Upper lobe of left lung (tissue), 6 donors: ENCODE measurements at regions not wholly inside any gene's neighbourhood (a gene's known extent, or its start where the extent isn't known, plus 50 kb on each side); places are given as distances from the start of the nearest gene placed in this dataset.

Experiments
- ATAC-seq, 2 donors: fragments of 200-7000 bp; cut with Tn5 transposase; one replicate each; pipeline ENCODE4 v1.9.1; 2022; ENCODE audit warnings: mild to moderate bottlenecking in 2 of 2, moderate library complexity in 2 of 2; ENCODE audit not compliant: low FRiP score in 2 of 2
- DNase-seq, 2 donors: peaks; one replicate each; pipeline ENCODE4 v3.0.0-alpha.2; 2019 to 2020
- H3K27ac ChIP-seq, 4 donors: fragments of 200-600 bp; sonication (generic); one replicate each; pipeline ENCODE4 v1.5.1; 2016 to 2019
- H3K27me3 ChIP-seq, 4 donors: fragments of 200-600 bp; sonication (generic); one replicate each; pipeline ENCODE4 v1.5.1; 2017 to 2019
- H3K36me3 ChIP-seq, 4 donors: fragments of 200-600 bp; sonication (generic); one replicate each; pipeline ENCODE4 v1.5.1; 2016 to 2019
- H3K4me1 ChIP-seq, 4 donors: fragments of 200-600 bp; sonication (generic); one replicate each; pipeline ENCODE4 v1.5.1; 2018 to 2019
- H3K4me3 ChIP-seq, 4 donors: fragments of 200-600 bp; sonication (generic); one replicate each; pipeline ENCODE4 v1.5.1; 2017 to 2019; ENCODE audit warnings: mild to moderate bottlenecking in 2 of 4, moderate library complexity in 1 of 4
- H3K9me3 ChIP-seq, 4 donors: fragments of 200-600 bp; sonication (generic); one replicate each; pipeline ENCODE4 v1.5.1; 2018 to 2019
- CTCF ChIP-seq, 6 experiments: fragments of 450-650 bp in 4 of 6; fragments of 200-600 bp in 2 of 6; sonication (generic) in 2 of 6; IDR thresholded peaks; one replicate each; pipeline ENCODE4 v1.5.1; 2016 to 2019; ENCODE audit warnings: antibody characterized with exemption in 6 of 6
- EP300 ChIP-seq, 4 donors: sonication (generic); formaldehyde crosslinking; IDR thresholded peaks; one replicate each; pipeline ENCODE4 v1.5.1; 2017; ENCODE audit warnings: antibody characterized with exemption in 4 of 4, control low read depth in 2 of 4
- POLR2A ChIP-seq, 4 donors: fragments of 450-650 bp; IDR thresholded peaks; one replicate each; pipeline ENCODE4 v1.5.1; 2016 to 2017; ENCODE audit warnings: antibody characterized with exemption in 4 of 4, mild to moderate bottlenecking in 2 of 4
- POLR2AphosphoS5 ChIP-seq, 2 donors: sonication (generic); formaldehyde crosslinking; IDR thresholded peaks; one replicate each; pipeline ENCODE4 v1.5.1; 2017; ENCODE audit warnings: antibody characterized with exemption in 2 of 2
- WGBS, 2 donors: methylation state at CpG; one replicate each; pipeline ENCODE4 v1.1.5; 2017 to 2018; 5-methylcytosine and 5-hydroxymethylcytosine counted together
- donor health status: DM: no; HTN: no; CAD: no; lungs with moderate emphysema.
- donor health status: DM: no; HTN: yes; CAD: no; lungs with severe emphysema.

DNA sequence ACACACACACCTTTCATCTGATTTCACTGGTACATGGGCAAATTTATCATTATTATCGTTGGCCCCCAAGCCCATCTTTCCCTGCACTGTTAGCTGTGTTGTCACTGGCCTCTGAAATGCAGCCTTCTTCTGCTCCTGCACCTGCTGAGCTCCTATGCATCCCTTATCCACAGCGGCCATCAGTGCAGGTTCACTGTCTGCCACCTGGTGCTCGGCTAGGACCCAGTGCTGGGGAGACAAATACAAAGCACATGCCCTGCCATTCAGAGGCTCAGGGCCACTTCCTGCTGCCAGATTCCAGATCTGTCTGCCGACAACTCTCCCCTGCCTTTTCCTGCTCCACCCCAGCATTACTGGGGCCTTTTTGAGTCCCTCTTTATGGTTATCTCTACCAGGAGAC lies 1205.4 kb downstream of the TBC1D22A start:
- no peaks in the 10 kb centered on the region for H3K27me3 ChIP-seq
- no peaks in the 10 kb centered on the region for H3K36me3 ChIP-seq
- no peaks in the 10 kb centered on the region for H3K9me3 ChIP-seq
- 66 to 70% methylated on average over 4 of the region's 4 CpGs for WGBS, 2 donors
- no peaks in the 10 kb centered on the region for H3K4me1 ChIP-seq
- no peak overlapping the region for H3K4me3 ChIP-seq
- ATAC-seq: no peak
- no peak for DNase-seq
- no peak overlapping the region for H3K27ac ChIP-seq
- TF ChIP-seq POLR2A (IDR thresholded peaks at IDR 0.05) (no peak), POLR2AphosphoS5 (IDR thresholded peaks at IDR 0.05) (no peak), EP300 (IDR thresholded peaks at IDR 0.05) (no peak), CTCF (IDR thresholded peaks at IDR 0.05) (no peak)

- ATAC-seq (no peak), DNase-seq (no peak)
- H3K9me3 ChIP-seq: no peaks in the 10 kb centered on the region
- TF ChIP-seq CTCF (IDR thresholded peaks at IDR 0.05): no peak
- no peak for TF ChIP-seq EP300 (IDR thresholded peaks at IDR 0.05)
- TF ChIP-seq POLR2A (IDR thresholded peaks at IDR 0.05): no peak
- no peak for TF ChIP-seq POLR2AphosphoS5 (IDR thresholded peaks at IDR 0.05)
- WGBS, 2 donors: 79 to 88% methylated on average over 5 to 6 of the region's 6 CpGs
- no peaks in the 10 kb centered on the region for H3K4me1 ChIP-seq
- H3K27me3 ChIP-seq: no peaks in the 10 kb centered on the region
- no peak overlapping the region for H3K27ac ChIP-seq
- no peaks in the 10 kb centered on the region for H3K36me3 ChIP-seq
- H3K4me3 ChIP-seq: no peak overlapping the region
Measured at GRCh38 chr22:47966316-47966715, 1203.9 kb downstream of the TBC1D22A start.

GRCh38 chr22:47965896-47966295 lies 1203.4 kb downstream of the TBC1D22A start:
- H3K9me3 ChIP-seq: no peaks in the 10 kb centered on the region
- H3K4me1 ChIP-seq: no peaks in the 10 kb centered on the region
- no peak overlapping the region for H3K4me3 ChIP-seq
- ATAC-seq: no peak
- H3K27ac ChIP-seq: no peak overlapping the region
- DNase-seq: no peak
- WGBS, 2 donors: 95 to 97% methylated on average over 3 of the region's 3 CpGs
- H3K36me3 ChIP-seq: no peaks in the 10 kb centered on the region
- no peaks in the 10 kb centered on the region for H3K27me3 ChIP-seq
- TF ChIP-seq EP300 (IDR thresholded peaks at IDR 0.05) (no peak), CTCF (IDR thresholded peaks at IDR 0.05) (no peak), POLR2A (IDR thresholded peaks at IDR 0.05) (no peak)

- TF ChIP-seq CTCF (IDR thresholded peaks at IDR 0.05): no peak
- no peak for TF ChIP-seq POLR2A (IDR thresholded peaks at IDR 0.05)
- TF ChIP-seq EP300 (IDR thresholded peaks at IDR 0.05): no peak
- no peak for TF ChIP-seq POLR2AphosphoS5 (IDR thresholded peaks at IDR 0.05)
- H3K36me3 ChIP-seq: no peaks in the 10 kb centered on the region
- no peaks in the 10 kb centered on the region for H3K4me1 ChIP-seq
- DNase-seq (no peak), ATAC-seq (no peak)
- H3K9me3 ChIP-seq: no peaks in the 10 kb centered on the region
- H3K27me3 ChIP-seq: no peaks in the 10 kb centered on the region
- no peak overlapping the region for H3K27ac ChIP-seq
- H3K4me3 ChIP-seq: no peak overlapping the region
- 83 to 95% methylated on average over 6 of the region's 6 CpGs for WGBS, 2 donors
Measured at GRCh38 chr22:47965066-47965465, 1202.6 kb downstream of the TBC1D22A start.

DNA sequence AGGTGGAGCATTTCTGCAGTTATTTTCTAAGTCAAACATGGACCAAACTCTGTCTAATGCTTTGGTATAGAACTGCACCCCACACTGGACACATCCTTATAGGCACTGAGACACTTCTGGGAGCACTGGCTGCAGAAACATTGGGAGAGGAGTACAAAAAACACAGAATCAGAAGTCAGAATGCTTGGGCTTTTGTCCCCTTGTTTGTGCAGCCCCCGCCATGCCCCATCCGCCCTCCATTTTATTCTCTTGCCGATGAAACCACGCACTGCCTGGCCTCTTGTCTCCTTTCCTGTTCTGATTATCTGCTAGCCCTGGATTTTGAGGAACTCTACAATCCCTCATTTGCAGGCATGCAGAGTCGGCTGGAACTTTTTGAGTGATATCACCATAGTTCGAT lies 1201.2 kb downstream of the TBC1D22A start:
- TF ChIP-seq POLR2AphosphoS5 (IDR thresholded peaks at IDR 0.05): no peak
- no peaks in the 10 kb centered on the region for H3K4me1 ChIP-seq

More for the DNA sequence above, 1201.2 kb downstream of the TBC1D22A start:
- Histone ChIP-seq H3K36me3 (no peaks in the 10 kb centered on the region), H3K4me3 (no peak overlapping the region), H3K27me3 (no peaks in the 10 kb centered on the region), H3K27ac (no peak overlapping the region), H3K9me3 (peaks cover 0 to 2% (median 0%) of the 10 kb centered on the region in 4 donors)
- no peak for DNase-seq
- WGBS, 2 donors: 82 to 86% methylated on average over 6 of the region's 6 CpGs
- no peak for ATAC-seq
